HG03571 (cell line): ENCODE measurements at regions not wholly inside any gene's neighbourhood (a gene's known extent, or its start where the extent isn't known, plus 50 kb on each side); places are given as distances from the start of the nearest gene placed in this dataset.
"Not testable (repeated sequence)": the region's sequence is repeated elsewhere in the genome, so short reads cannot be mapped to it uniquely, and the experiment has no call there.

ENCODE experiments used
- ATAC-seq: cut with Tn5 transposase; IDR thresholded peaks from one replicate; pipeline ENCODE4 v1.9.1; 2021; ENCODE audit not compliant: unreplicated experiment

GRCh38 chrX:63470506-63470905 lies 119.4 kb upstream of the SPIN4 start:
- ATAC-seq = no peak

GRCh38 chrX:63466690-63467089 lies 115.6 kb upstream of the SPIN4 start:
- ATAC-seq = no peak

GRCh38 chrX:63458981-63459380 lies 107.8 kb upstream of the SPIN4 start:
- no peak for ATAC-seq

GRCh38 chrX:63453571-63453970 lies 102.4 kb upstream of the SPIN4 start:
- ATAC-seq = no peak

GRCh38 chrX:63441717-63442116 lies 90.6 kb upstream of the SPIN4 start:
- ATAC-seq = no peak

GRCh38 chrX:63439580-63439979 lies 88.4 kb upstream of the SPIN4 start:
- no peak for ATAC-seq

GRCh38 chrX:63436865-63437264 lies 85.7 kb upstream of the SPIN4 start:
- no peak for ATAC-seq

GRCh38 chrX:63434665-63435064 lies 83.5 kb upstream of the SPIN4 start:
- ATAC-seq = no peak

GRCh38 chrX:63434206-63434605 lies 83.1 kb upstream of the SPIN4 start:
- ATAC-seq = no peak

- ATAC-seq = no peak
These were observed 78.9 kb upstream of the SPIN4 start for GRCh38 chrX:63430026-63430425.

- ATAC-seq = no peak
These were observed 77.2 kb upstream of the SPIN4 start for GRCh38 chrX:63428348-63428747.

- ATAC-seq = no peak
These were observed 75.4 kb upstream of the SPIN4 start for GRCh38 chrX:63426519-63426918.

GRCh38 chrX:63424063-63424462 lies 72.9 kb upstream of the SPIN4 start:
- ATAC-seq = no peak

- ATAC-seq = no peak
These were observed 70.3 kb upstream of the SPIN4 start for GRCh38 chrX:63421411-63421810.

GRCh38 chrX:63418211-63418610 lies 67.1 kb upstream of the SPIN4 start:
- no peak for ATAC-seq

GRCh38 chrX:63417649-63418048 lies 66.5 kb upstream of the SPIN4 start:
- no peak for ATAC-seq

GRCh38 chrX:63409934-63410333 lies 58.8 kb upstream of the SPIN4 start:
- ATAC-seq = not testable (repeated sequence)

- ATAC-seq = no peak
These were observed 56.9 kb upstream of the SPIN4 start for GRCh38 chrX:63408050-63408449.

- ATAC-seq = no peak
These were observed 53.2 kb upstream of the SPIN4 start for GRCh38 chrX:63404332-63404731.

GRCh38 chrX:63402106-63402505 lies 51.0 kb upstream of the SPIN4 start:
- no peak for ATAC-seq
